Inflammatory macrophage treated with lipopolysaccharide for 4 hours (primary cell): ENCODE measurements at regions not wholly inside any gene's neighbourhood (a gene's known extent, or its start where the extent isn't known, plus 50 kb on each side); places are given as distances from the start of the nearest gene placed in this dataset.

Experiments used
- DNase-seq: peaks from one replicate; pipeline ENCODE4 v3.0.0-alpha.2; 2020

- no peak for DNase-seq
Observed at GRCh38 chr13:107736170-107736569, 479.2 kb downstream of the LIG4 start.

- DNase-seq: no peak
Observed at GRCh38 chr13:107734891-107735625, 480.3 kb downstream of the LIG4 start.

- no peak for DNase-seq
Observed at GRCh38 chr13:107733276-107733675, 482.1 kb downstream of the LIG4 start.

- no peak for DNase-seq
Observed at GRCh38 chr13:107730813-107731212, 484.5 kb downstream of the LIG4 start.

GRCh38 chr13:107721125-107721869 lies 494.0 kb downstream of the LIG4 start:
- no peak for DNase-seq

GRCh38 chr13:107716741-107717140 lies 498.6 kb downstream of the LIG4 start:
- DNase-seq: no peak

- DNase-seq: no peak
Observed at GRCh38 chr13:107716241-107716640, 499.1 kb downstream of the LIG4 start.

- no peak for DNase-seq
Observed at GRCh38 chr13:107715496-107715895, 499.8 kb downstream of the LIG4 start.

GRCh38 chr13:107713314-107713713 lies 502.0 kb downstream of the LIG4 start:
- DNase-seq: no peak

GRCh38 chr13:107712145-107712860 lies 503.0 kb downstream of the LIG4 start:
- DNase-seq: no peak

- DNase-seq: no peak
Observed at GRCh38 chr13:107690181-107690580, 525.2 kb downstream of the LIG4 start.

GRCh38 chr13:107685876-107686275 lies 529.5 kb downstream of the LIG4 start:
- no peak for DNase-seq

- no peak for DNase-seq
Observed at GRCh38 chr13:107681600-107681999, 533.7 kb downstream of the LIG4 start.

- no peak for DNase-seq
Observed at GRCh38 chr13:107680115-107680514, 535.2 kb downstream of the LIG4 start.

- no peak for DNase-seq
Observed at GRCh38 chr13:107678075-107678689, 537.2 kb downstream of the LIG4 start.

GRCh38 chr13:107675847-107676550 lies 539.3 kb downstream of the LIG4 start:
- no peak for DNase-seq

- DNase-seq: no peak
Observed at GRCh38 chr13:107669391-107669993, 545.8 kb downstream of the LIG4 start.

GRCh38 chr13:107665926-107666458 lies 549.3 kb downstream of the LIG4 start:
- no peak for DNase-seq

GRCh38 chr13:107650081-107650701 lies 565.1 kb downstream of the LIG4 start:
- DNase-seq: peak; percentile 12

- no peak for DNase-seq
Observed at GRCh38 chr13:107649079-107649478, 566.3 kb downstream of the LIG4 start.

GRCh38 chr13:107644136-107644535 lies 571.2 kb downstream of the LIG4 start:
- no peak for DNase-seq
